Activated naive CD8-positive, alpha-beta T cell treated with anti-CD3 and anti-CD28 coated beads, Interleukin-2, amount 50 U/mL, for 24 hours (primary cell): ENCODE measurements at regions not wholly inside any gene's neighbourhood (a gene's known extent, or its start where the extent isn't known, plus 50 kb on each side); places are given as distances from the start of the nearest gene placed in this dataset.
"Not testable (repeated sequence)": the region's sequence is repeated elsewhere in the genome, so short reads cannot be mapped to it uniquely, and the experiment has no call there.

Experiments used
- ATAC-seq: fragments of 150-1000 bp; cut with Tn5 transposase; one replicate; pipeline ENCODE4 v1.10.0; 2021
- DNase-seq: peaks from one replicate; pipeline ENCODE4 v3.0.0; 2021
- H3K27ac Mint-ChIP-seq: one replicate; pipeline ENCODE4 v1.8.0; 2021; ENCODE audit warnings: mild to moderate bottlenecking, mixed read lengths
- H3K27me3 Mint-ChIP-seq: one replicate; pipeline ENCODE4 v1.8.0; 2021; ENCODE audit warnings: mixed read lengths
- H3K36me3 Mint-ChIP-seq: one replicate; pipeline ENCODE4 v1.8.0; 2021; ENCODE audit warnings: low read depth, mixed read lengths
- H3K4me1 Mint-ChIP-seq: one replicate; pipeline ENCODE4 v1.8.0; 2021; ENCODE audit warnings: mixed read lengths
- H3K4me3 Mint-ChIP-seq: one replicate; pipeline ENCODE4 v1.8.0; 2021; ENCODE audit warnings: mild to moderate bottlenecking, moderate library complexity, mixed read lengths
- H3K9me3 Mint-ChIP-seq: one replicate; pipeline ENCODE4 v1.8.0; 2021; ENCODE audit warnings: mixed read lengths

GRCh38 chr10:80771285-80771684 is 233.6 kb downstream of the SH2D4B start:
- H3K9me3 Mint-ChIP-seq, result no peaks in the 10 kb centered on the region
- ATAC-seq, result no peak
- no peaks in the 10 kb centered on the region for H3K36me3 Mint-ChIP-seq
- H3K27ac Mint-ChIP-seq, result no peak overlapping the region
- no peak overlapping the region for H3K4me3 Mint-ChIP-seq
- no peak for DNase-seq
- no peaks in the 10 kb centered on the region for H3K4me1 Mint-ChIP-seq
- H3K27me3 Mint-ChIP-seq, result peaks cover 12% of the 10 kb centered on the region

- H3K27me3 Mint-ChIP-seq, result peaks cover 11% of the 10 kb centered on the region
- no peak overlapping the region for H3K27ac Mint-ChIP-seq
- no peak overlapping the region for H3K4me3 Mint-ChIP-seq
- ATAC-seq, result no peak
- no peaks in the 10 kb centered on the region for H3K9me3 Mint-ChIP-seq
- H3K36me3 Mint-ChIP-seq, result no peaks in the 10 kb centered on the region
- H3K4me1 Mint-ChIP-seq, result no peaks in the 10 kb centered on the region
- DNase-seq, result no peak
Measured at GRCh38 chr10:80771902-80772555, 234.3 kb downstream of the SH2D4B start.

GRCh38 chr10:80772596-80772995 is 234.9 kb downstream of the SH2D4B start:
- DNase-seq (no peak), ATAC-seq (no peak)
- Mint-ChIP-seq H3K27me3 (peaks cover 10% of the 10 kb centered on the region), H3K36me3 (no peaks in the 10 kb centered on the region), H3K27ac (no peak overlapping the region), H3K4me3 (no peak overlapping the region), H3K4me1 (no peaks in the 10 kb centered on the region), H3K9me3 (no peaks in the 10 kb centered on the region)

GRCh38 chr10:80784695-80785094 is 247.0 kb downstream of the SH2D4B start:
- H3K9me3 Mint-ChIP-seq, result no peaks in the 10 kb centered on the region
- H3K27ac Mint-ChIP-seq, result no peak overlapping the region
- no peaks in the 10 kb centered on the region for H3K4me1 Mint-ChIP-seq
- DNase-seq (no peak), ATAC-seq (no peak)
- no peaks in the 10 kb centered on the region for H3K36me3 Mint-ChIP-seq
- no peak overlapping the region for H3K4me3 Mint-ChIP-seq
- peaks cover 12% of the 10 kb centered on the region for H3K27me3 Mint-ChIP-seq

GRCh38 chr10:80786322-80786721 is 248.6 kb downstream of the SH2D4B start:
- H3K27ac Mint-ChIP-seq, result no peak overlapping the region
- DNase-seq (no peak), ATAC-seq (no peak)
- no peaks in the 10 kb centered on the region for H3K9me3 Mint-ChIP-seq
- no peak overlapping the region for H3K4me3 Mint-ChIP-seq
- H3K27me3 Mint-ChIP-seq, result peaks cover 12% of the 10 kb centered on the region
- no peaks in the 10 kb centered on the region for H3K36me3 Mint-ChIP-seq
- H3K4me1 Mint-ChIP-seq, result no peaks in the 10 kb centered on the region

- H3K4me3 Mint-ChIP-seq, result no peak overlapping the region
- no peaks in the 10 kb centered on the region for H3K4me1 Mint-ChIP-seq
- H3K36me3 Mint-ChIP-seq, result no peaks in the 10 kb centered on the region
- ATAC-seq, result no peak
- DNase-seq, result no peak
- H3K27ac Mint-ChIP-seq, result no peak overlapping the region
- no peaks in the 10 kb centered on the region for H3K9me3 Mint-ChIP-seq
- peaks cover 9% of the 10 kb centered on the region for H3K27me3 Mint-ChIP-seq
Measured at GRCh38 chr10:80787952-80788351, 250.2 kb downstream of the SH2D4B start.

- H3K27ac Mint-ChIP-seq, result no peak overlapping the region
- H3K36me3 Mint-ChIP-seq, result no peaks in the 10 kb centered on the region
- no peak overlapping the region for H3K4me3 Mint-ChIP-seq
- H3K27me3 Mint-ChIP-seq, result peaks cover 2% of the 10 kb centered on the region
- H3K9me3 Mint-ChIP-seq, result no peaks in the 10 kb centered on the region
- DNase-seq (no peak), ATAC-seq (no peak)
- H3K4me1 Mint-ChIP-seq, result no peaks in the 10 kb centered on the region
Measured at GRCh38 chr10:80794994-80795393, 257.3 kb downstream of the SH2D4B start.

- ATAC-seq (no peak), DNase-seq (no peak)
- Mint-ChIP-seq H3K36me3 (no peaks in the 10 kb centered on the region), H3K9me3 (peaks cover 11% of the 10 kb centered on the region), H3K27me3 (peaks cover 2% of the 10 kb centered on the region), H3K27ac (no peak overlapping the region), H3K4me1 (no peaks in the 10 kb centered on the region), H3K4me3 (no peak overlapping the region)
Measured at GRCh38 chr10:80805343-80806020, 267.8 kb downstream of the SH2D4B start.

GRCh38 chr10:80814147-80814652 is 276.5 kb downstream of the SH2D4B start:
- no peak overlapping the region for H3K4me3 Mint-ChIP-seq
- H3K27me3 Mint-ChIP-seq, result no peaks in the 10 kb centered on the region
- no peaks in the 10 kb centered on the region for H3K36me3 Mint-ChIP-seq
- no peak overlapping the region for H3K27ac Mint-ChIP-seq
- DNase-seq (no peak), ATAC-seq (no peak)
- peaks cover 8% of the 10 kb centered on the region for H3K9me3 Mint-ChIP-seq
- H3K4me1 Mint-ChIP-seq, result no peaks in the 10 kb centered on the region

- Mint-ChIP-seq H3K4me3 (no peak overlapping the region), H3K27me3 (no peaks in the 10 kb centered on the region), H3K27ac (no peak overlapping the region), H3K9me3 (peaks cover 26% of the 10 kb centered on the region), H3K4me1 (no peaks in the 10 kb centered on the region), H3K36me3 (no peaks in the 10 kb centered on the region)
- DNase-seq (no peak), ATAC-seq (no peak)
Measured at GRCh38 chr10:80829151-80829550, 291.4 kb downstream of the SH2D4B start.

- DNase-seq (no peak), ATAC-seq (no peak)
- Mint-ChIP-seq H3K36me3 (no peaks in the 10 kb centered on the region), H3K27ac (no peak overlapping the region), H3K9me3 (peaks cover 28% of the 10 kb centered on the region), H3K4me3 (no peak overlapping the region), H3K4me1 (no peaks in the 10 kb centered on the region), H3K27me3 (no peaks in the 10 kb centered on the region)
Measured at GRCh38 chr10:80829562-80829961, 291.9 kb downstream of the SH2D4B start.

- not testable (repeated sequence) for H3K27me3 Mint-ChIP-seq, H3K4me3 Mint-ChIP-seq, ATAC-seq, DNase-seq, H3K27ac Mint-ChIP-seq, H3K36me3 Mint-ChIP-seq, H3K4me1 Mint-ChIP-seq
- H3K9me3 Mint-ChIP-seq, result peaks cover 34% of the 10 kb centered on the region
Measured at GRCh38 chr10:80832693-80833092, 295.0 kb downstream of the SH2D4B start.

GRCh38 chr10:80855348-80855971 is 317.8 kb downstream of the SH2D4B start:
- no peaks in the 10 kb centered on the region for H3K4me1 Mint-ChIP-seq
- no peaks in the 10 kb centered on the region for H3K27me3 Mint-ChIP-seq
- H3K9me3 Mint-ChIP-seq, result no peaks in the 10 kb centered on the region
- no peak for DNase-seq
- no peaks in the 10 kb centered on the region for H3K36me3 Mint-ChIP-seq
- no peak for ATAC-seq
- H3K4me3 Mint-ChIP-seq, result no peak overlapping the region
- H3K27ac Mint-ChIP-seq, result no peak overlapping the region

GRCh38 chr10:80856186-80856585 is 318.5 kb downstream of the SH2D4B start:
- DNase-seq, result no peak
- Mint-ChIP-seq H3K36me3 (no peaks in the 10 kb centered on the region), H3K27ac (no peak overlapping the region), H3K27me3 (no peaks in the 10 kb centered on the region), H3K4me3 (no peak overlapping the region), H3K4me1 (no peaks in the 10 kb centered on the region), H3K9me3 (no peaks in the 10 kb centered on the region)
- no peak for ATAC-seq

GRCh38 chr10:80859279-80859678 is 321.6 kb downstream of the SH2D4B start:
- H3K9me3 Mint-ChIP-seq, H3K4me3 Mint-ChIP-seq, H3K36me3 Mint-ChIP-seq, H3K4me1 Mint-ChIP-seq, DNase-seq, H3K27me3 Mint-ChIP-seq, ATAC-seq, H3K27ac Mint-ChIP-seq: not testable (repeated sequence)
